ENCODE measurements at regions not wholly inside any gene's neighbourhood (a gene's known extent, or its start where the extent isn't known, plus 50 kb on each side); places are given as distances from the start of the nearest gene placed in this dataset.

DNA sequence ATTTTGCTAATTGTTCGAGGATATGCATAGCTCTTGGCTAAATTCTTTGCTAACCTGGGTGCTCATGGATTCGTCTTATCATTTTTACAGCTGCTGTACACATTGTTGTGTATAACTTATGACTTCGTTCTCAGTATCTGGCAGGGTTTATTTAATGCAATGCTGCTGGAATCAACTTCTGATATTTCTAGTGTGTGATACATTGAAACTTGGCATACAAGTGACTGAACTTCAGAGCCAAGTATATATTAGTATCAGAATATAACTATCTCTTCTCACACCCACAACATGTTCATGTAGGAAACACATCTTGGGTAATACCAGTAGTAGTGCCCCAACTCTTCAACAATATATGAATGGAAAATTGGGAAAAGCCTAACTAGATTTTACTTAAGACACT lies 764.2 kb downstream of the TENT5A start:
- TF ChIP-seq, protein P1, sequence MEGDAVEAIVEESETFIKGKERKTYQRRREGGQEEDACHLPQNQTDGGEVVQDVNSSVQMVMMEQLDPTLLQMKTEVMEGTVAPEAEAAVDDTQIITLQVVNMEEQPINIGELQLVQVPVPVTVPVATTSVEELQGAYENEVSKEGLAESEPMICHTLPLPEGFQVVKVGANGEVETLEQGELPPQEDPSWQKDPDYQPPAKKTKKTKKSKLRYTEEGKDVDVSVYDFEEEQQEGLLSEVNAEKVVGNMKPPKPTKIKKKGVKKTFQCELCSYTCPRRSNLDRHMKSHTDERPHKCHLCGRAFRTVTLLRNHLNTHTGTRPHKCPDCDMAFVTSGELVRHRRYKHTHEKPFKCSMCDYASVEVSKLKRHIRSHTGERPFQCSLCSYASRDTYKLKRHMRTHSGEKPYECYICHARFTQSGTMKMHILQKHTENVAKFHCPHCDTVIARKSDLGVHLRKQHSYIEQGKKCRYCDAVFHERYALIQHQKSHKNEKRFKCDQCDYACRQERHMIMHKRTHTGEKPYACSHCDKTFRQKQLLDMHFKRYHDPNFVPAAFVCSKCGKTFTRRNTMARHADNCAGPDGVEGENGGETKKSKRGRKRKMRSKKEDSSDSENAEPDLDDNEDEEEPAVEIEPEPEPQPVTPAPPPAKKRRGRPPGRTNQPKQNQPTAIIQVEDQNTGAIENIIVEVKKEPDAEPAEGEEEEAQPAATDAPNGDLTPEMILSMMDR (IDR thresholded peaks at IDR 0.05), result no peak
- no peak for TF ChIP-seq POLR2A (IDR thresholded peaks at IDR 0.05)

Measured in testis (tissue), 2 donors.